ENCODE measurements at regions not wholly inside any gene's neighbourhood (a gene's known extent, or its start where the extent isn't known, plus 50 kb on each side); places are given as distances from the start of the nearest gene placed in this dataset.

DNA sequence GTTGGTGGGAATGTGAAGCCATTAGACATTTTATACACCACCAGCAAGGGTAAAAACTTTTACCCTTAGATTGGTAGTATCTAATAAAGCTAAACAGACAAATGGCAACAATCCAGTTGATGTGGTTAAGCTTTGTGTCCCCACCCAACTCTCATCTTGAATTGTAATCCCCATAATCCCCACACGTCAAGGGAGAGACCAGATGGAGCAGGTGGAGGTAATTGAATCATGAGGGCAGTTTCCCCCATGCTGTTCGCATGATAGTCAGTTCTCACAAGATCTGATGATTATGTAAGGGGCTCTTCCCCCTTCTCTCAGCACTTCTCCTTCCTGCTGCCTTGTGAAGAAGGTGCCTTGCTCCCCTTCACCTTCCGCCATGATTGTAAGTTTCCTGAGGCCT lies 602.3 kb downstream of the NUF2 start:
- TF ChIP-seq, protein P1, sequence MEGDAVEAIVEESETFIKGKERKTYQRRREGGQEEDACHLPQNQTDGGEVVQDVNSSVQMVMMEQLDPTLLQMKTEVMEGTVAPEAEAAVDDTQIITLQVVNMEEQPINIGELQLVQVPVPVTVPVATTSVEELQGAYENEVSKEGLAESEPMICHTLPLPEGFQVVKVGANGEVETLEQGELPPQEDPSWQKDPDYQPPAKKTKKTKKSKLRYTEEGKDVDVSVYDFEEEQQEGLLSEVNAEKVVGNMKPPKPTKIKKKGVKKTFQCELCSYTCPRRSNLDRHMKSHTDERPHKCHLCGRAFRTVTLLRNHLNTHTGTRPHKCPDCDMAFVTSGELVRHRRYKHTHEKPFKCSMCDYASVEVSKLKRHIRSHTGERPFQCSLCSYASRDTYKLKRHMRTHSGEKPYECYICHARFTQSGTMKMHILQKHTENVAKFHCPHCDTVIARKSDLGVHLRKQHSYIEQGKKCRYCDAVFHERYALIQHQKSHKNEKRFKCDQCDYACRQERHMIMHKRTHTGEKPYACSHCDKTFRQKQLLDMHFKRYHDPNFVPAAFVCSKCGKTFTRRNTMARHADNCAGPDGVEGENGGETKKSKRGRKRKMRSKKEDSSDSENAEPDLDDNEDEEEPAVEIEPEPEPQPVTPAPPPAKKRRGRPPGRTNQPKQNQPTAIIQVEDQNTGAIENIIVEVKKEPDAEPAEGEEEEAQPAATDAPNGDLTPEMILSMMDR (IDR thresholded peaks at IDR 0.05), result no peak

DNA sequence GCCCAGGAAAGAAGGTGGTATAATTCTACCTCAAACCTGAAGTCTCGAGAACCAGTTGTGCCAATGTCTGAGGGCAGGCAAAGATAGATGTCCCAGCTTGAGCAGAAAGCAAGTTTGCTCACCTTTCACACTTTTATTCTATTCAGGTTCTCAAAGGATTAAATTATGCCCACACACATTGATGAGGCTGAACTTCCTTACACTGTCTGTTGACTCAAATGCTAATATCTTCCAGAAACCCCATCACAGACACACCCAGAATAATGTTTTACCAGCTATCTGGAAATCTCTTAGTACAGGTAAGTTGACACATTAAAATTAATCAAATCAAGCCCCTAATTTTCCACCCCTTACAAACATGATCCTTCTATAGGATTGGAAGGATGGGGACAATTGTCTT lies 605.7 kb downstream of the NUF2 start:
- TF ChIP-seq, protein P1 (IDR thresholded peaks at IDR 0.05), result no peak

DNA sequence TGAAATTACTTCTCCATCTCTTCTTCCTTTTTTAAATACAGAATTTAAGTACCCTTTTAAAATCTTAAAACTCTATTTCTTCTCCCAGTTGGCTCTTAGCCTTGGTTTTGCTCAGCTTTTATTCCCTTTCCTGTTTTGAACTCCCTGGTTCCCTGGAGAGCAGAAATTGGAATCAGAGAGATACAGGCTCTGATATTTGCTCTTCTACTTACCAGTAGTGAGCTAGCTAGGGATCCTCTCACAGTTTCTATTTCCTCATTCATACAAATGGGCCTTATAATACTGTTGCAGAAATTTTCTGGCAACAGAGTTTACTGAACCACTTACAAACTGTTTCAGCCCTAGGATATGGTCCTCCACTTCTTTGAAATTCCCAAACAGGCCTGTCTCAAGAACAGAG lies 606.3 kb downstream of the NUF2 start:
- TF ChIP-seq, protein P1 (IDR thresholded peaks at IDR 0.05), result no peak

DNA sequence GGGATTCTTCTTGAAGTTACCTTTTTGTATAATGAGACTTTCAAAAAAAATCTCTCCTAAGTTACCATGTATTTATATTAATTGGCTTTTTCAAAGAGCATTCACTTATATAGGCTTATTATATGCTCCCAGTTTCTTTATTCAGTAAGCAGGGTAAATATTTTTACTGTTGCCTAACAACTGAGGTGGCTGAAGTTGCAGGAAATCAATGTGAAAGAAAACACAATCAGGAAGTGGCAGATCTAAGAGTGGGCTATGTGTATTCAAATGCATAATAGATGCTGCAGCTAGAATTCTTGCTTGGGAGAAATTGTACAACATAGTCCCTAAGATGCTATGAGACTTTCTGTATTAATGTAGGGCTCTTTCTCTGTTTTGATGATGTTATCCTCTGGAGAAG lies 606.9 kb downstream of the NUF2 start:
- TF ChIP-seq, protein P1 (IDR thresholded peaks at IDR 0.05), result no peak

DNA sequence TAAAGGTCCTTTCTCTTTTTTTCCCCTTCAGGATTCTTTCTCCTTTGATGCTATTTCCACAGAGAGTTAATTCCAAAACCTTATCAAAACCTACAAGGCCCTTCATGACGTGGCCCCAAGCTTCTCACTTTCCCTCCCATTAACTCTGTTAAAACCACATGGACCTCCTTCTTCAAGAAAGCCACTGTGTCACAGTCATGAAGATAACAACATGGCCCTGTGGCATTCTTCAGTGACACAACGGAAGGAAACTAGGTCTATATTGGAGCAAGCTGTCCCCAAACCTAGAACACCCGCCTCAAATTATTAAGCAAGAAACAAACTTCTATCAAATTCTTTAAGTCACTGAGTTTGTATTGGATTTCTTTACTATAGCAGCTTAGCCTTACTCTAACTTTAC lies 611.1 kb downstream of the NUF2 start:
- TF ChIP-seq, protein P1 (IDR thresholded peaks at IDR 0.05), result no peak

DNA sequence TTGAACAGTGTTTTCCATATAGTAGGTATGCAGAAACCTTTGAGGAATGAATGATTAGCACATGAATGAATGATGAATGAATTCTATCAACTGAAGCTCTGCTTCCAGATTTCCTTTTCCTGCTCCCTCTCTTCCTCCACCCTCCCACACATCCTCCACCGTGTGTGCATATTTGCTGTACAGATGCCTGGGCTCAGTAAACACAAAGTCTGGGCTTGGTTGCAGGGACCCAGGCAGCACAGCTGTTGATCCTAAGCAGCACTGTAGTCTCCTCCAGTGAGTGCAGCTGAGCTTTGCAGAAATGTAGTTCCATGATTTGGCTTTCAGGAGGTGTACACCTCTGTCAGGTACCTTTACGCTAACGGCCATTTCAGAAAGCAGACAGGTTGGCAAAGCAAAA lies 611.7 kb downstream of the NUF2 start:
- TF ChIP-seq, protein P1 (IDR thresholded peaks at IDR 0.05), result no peak

DNA sequence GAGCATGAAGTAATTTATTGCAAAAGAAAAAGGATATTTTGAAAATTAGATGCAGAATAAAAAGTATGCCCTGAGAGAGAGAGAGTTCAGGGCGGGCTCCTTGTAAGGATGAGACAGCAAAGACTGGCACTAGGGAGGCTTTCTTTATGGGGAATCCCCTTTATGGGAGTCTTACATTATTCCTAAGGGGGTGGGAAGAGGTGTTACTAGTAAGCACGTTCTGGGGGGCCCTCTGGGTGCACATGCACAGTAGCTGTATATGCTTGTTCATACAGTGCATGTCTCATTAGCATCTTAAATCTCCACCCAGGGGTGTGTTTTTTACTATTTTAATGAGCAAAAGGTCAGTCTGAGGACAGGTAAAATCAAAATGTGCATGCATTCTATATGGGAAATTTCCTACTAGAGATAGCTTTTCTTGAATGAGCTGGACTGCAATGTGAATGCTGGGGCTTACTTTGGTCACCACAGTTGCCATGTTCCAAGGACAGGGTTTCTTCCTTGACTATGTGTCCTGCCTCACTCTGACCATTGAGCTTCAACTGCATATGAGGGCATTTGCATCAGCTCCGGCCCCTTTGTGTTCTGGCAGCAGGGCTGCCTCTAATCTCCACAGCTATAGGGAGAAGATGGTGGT lies 614.1 kb downstream of the NUF2 start:
- TF ChIP-seq, protein P1 (IDR thresholded peaks at IDR 0.05), result no peak

DNA sequence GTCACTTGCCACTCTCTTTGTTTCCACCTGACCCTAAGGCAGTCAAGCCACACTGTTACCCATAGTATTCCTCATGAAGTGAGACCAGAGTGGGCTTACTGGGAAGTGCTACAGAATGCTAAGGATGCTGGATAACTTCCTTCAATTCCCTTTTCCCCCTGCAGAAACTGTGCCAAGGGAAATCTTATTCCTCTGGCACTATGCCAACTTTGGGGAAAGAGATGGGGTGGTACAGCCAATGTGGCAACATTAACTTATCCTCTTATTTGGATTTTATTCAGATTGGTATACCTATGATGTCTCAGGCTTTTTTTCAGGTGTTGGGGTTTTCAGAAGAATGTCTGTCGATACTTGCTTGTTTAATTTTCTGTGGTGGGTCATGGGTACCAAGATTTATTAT lies 599.4 kb upstream of the PBX1 start:
- TF ChIP-seq, protein P1 (IDR thresholded peaks at IDR 0.05), result no peak

All from LNCAP (cell line).